SK-N-SH (cell line): ENCODE measurements at regions not wholly inside any gene's neighbourhood (a gene's known extent, or its start where the extent isn't known, plus 50 kb on each side); places are given as distances from the start of the nearest gene placed in this dataset.

Experiments used
- CTCF ChIA-PET: fragments of 300-600, 350-600 bp; formaldehyde crosslinking; extraction: SDS; loops from one replicate; lab custom pipeline; 2021; lab: Yijun Ruan, JAX
- POLR2A ChIA-PET: fragments of 350-600 bp; sonication (Branson Sonifier 250); formaldehyde crosslinking; extraction: SDS; loops from one replicate; lab custom pipeline; 2020; ENCODE audit warnings: antibody characterized with exemption, inconsistent platforms; lab: Yijun Ruan, JAX
- DNase-seq: peaks from one replicate; pipeline ENCODE4 v3.0.0; 2012
- H2AFZ ChIP-seq: fragments of 200-600 bp; sonication (generic); 2 replicates; pipeline ENCODE4 v1.8.1; 2016; ENCODE audit warnings: antibody characterized with exemption, mild to moderate bottlenecking, low read depth
- H3F3A ChIP-seq: fragments of 200-600 bp; sonication (generic); replicated peaks from 2 replicates; pipeline ENCODE3; 2016; ENCODE audit warnings: antibody characterized with exemption, mild to moderate bottlenecking; ENCODE audit not compliant: insufficient read depth
- H3K27ac ChIP-seq, 2 experiments: fragments of 200-500 bp in 1 of 2; fragments of 200-600 bp in 1 of 2; sonication (Bioruptor generic) in 1 of 2; sonication (generic), shearing (Covaris generic) in 1 of 2; 2 replicates each; pipeline versions ENCODE4 v1.5.1 to v1.6.1; 2014 to 2016; ENCODE audit warnings: low read depth in 2 of 2, inconsistent platforms in 1 of 2, low read length in 1 of 2, mild to moderate bottlenecking in 1 of 2, mixed read lengths in 1 of 2
- H3K27me3 ChIP-seq: fragments of 200-600 bp; sonication (generic), shearing (Covaris generic); 2 replicates; pipeline ENCODE4 v1.6.1; 2016; ENCODE audit warnings: mixed run types; ENCODE audit not compliant: insufficient read depth
- H3K36me3 ChIP-seq, 2 experiments: fragments of 200-500 bp in 1 of 2; fragments of 200-600 bp in 1 of 2; sonication (Bioruptor generic) in 1 of 2; sonication (generic) in 1 of 2; replicated peaks in 1 of 2; 2 replicates each; pipeline versions ENCODE3 to v1.5.1; 2014 to 2016; ENCODE audit warnings: low read length in 1 of 2, mild to moderate bottlenecking in 1 of 2; ENCODE audit not compliant: insufficient read depth in 2 of 2, control insufficient read depth in 1 of 2
- H3K4me1 ChIP-seq, 2 experiments: fragments of 200-500 bp in 1 of 2; fragments of 200-600 bp in 1 of 2; sonication (Bioruptor generic) in 1 of 2; sonication (generic), shearing (Covaris generic) in 1 of 2; 2 replicates each; pipeline versions ENCODE4 v1.5.1 to v1.6.1; 2014 to 2016; ENCODE audit warnings: low read depth in 1 of 2, low read length in 1 of 2, mixed run types in 1 of 2; ENCODE audit not compliant: insufficient read depth in 2 of 2, control insufficient read depth in 1 of 2
- H3K4me2 ChIP-seq: fragments of 200-600 bp; sonication (generic), shearing (Covaris generic); 2 replicates; pipeline ENCODE4 v1.6.1; 2017; ENCODE audit warnings: mixed run types
- H3K4me3 ChIP-seq, 2 experiments: fragments of 200-500 bp in 1 of 2; fragments of 200-600 bp in 1 of 2; sonication (Bioruptor generic) in 1 of 2; sonication (generic), shearing (Covaris generic) in 1 of 2; 2 replicates each; pipeline versions ENCODE4 v1.5.1 to v1.8.1; 2014 to 2016; ENCODE audit warnings: low read depth in 2 of 2, inconsistent platforms in 1 of 2, low read length in 1 of 2, mild to moderate bottlenecking in 1 of 2, mixed read lengths in 1 of 2, moderate library complexity in 1 of 2
- H3K79me2 ChIP-seq: fragments of 200-600 bp; sonication (generic); 2 replicates; pipeline ENCODE4 v1.8.1; 2017; ENCODE audit warnings: mild to moderate bottlenecking; ENCODE audit not compliant: insufficient read depth
- H3K9ac ChIP-seq: fragments of 200-600 bp; sonication (generic); 2 replicates; pipeline ENCODE4 v1.6.1; 2017; ENCODE audit warnings: mixed run types
- H3K9me2 ChIP-seq: fragments of 200-600 bp; sonication (generic); 2 replicates; pipeline ENCODE4 v1.6.1; 2017; ENCODE audit warnings: mixed run types
- H3K9me3 ChIP-seq: fragments of 200-600 bp; sonication (generic); 2 replicates; pipeline ENCODE4 v1.6.1; 2017; ENCODE audit warnings: mixed run types, mild to moderate bottlenecking, moderate library complexity
- H4K20me1 ChIP-seq: fragments of 200-600 bp; sonication (generic); 2 replicates; pipeline ENCODE4 v1.6.1; 2017; ENCODE audit warnings: mild to moderate bottlenecking, mixed run types; ENCODE audit not compliant: insufficient read depth
- EP300 ChIP-seq, 2 experiments: IDR thresholded peaks; 2 replicates each; pipeline versions ENCODE4 v1.4.0 to v1.6.1; 2012; ENCODE audit warnings: borderline replicate concordance in 1 of 2, low read depth in 1 of 2, low read length in 1 of 2
- EZH2phosphoT487 ChIP-seq: fragments of 200-600 bp; sonication (generic); IDR thresholded peaks from 2 replicates; pipeline ENCODE4 v1.6.1; 2017; ENCODE audit warnings: low read depth, mixed run types, mild to moderate bottlenecking, antibody characterized with exemption, moderate library complexity, borderline replicate concordance
- GABPA ChIP-seq: IDR thresholded peaks from 2 replicates; pipeline ENCODE4 v1.4.0; 2012; ENCODE audit warnings: low read depth, mild to moderate bottlenecking
- GATA2 ChIP-seq: sonication (generic); formaldehyde crosslinking; IDR thresholded peaks from 2 replicates; pipeline ENCODE4 v1.5.0; 2020; ENCODE audit warnings: mild to moderate bottlenecking, missing genetic modification reagents
- IRF3 ChIP-seq: fragments of 150-350 bp; IDR thresholded peaks from 2 replicates; pipeline ENCODE4 v1.6.1; 2016; ENCODE audit warnings: mild to moderate bottlenecking, low read depth, low read length
- JUND ChIP-seq: IDR thresholded peaks from 2 replicates; pipeline ENCODE4 v1.4.0; 2012
- MAX ChIP-seq: IDR thresholded peaks from 2 replicates; pipeline ENCODE4 v1.4.0; 2012; ENCODE audit warnings: low read depth
- MEF2A ChIP-seq: IDR thresholded peaks from 2 replicates; pipeline ENCODE4 v1.4.0; 2012; ENCODE audit warnings: low read depth, borderline replicate concordance
- MXI1 ChIP-seq: IDR thresholded peaks from 2 replicates; pipeline ENCODE4 v1.6.1; 2012; ENCODE audit warnings: mild to moderate bottlenecking, low read depth, low read length, improper control_type of control experiment
- NFIC ChIP-seq: IDR thresholded peaks from 2 replicates; pipeline ENCODE4 v1.4.0; 2012; ENCODE audit warnings: borderline replicate concordance
- RAD21 ChIP-seq: IDR thresholded peaks from 2 replicates; pipeline ENCODE4 v1.6.1; 2012; ENCODE audit warnings: mild to moderate bottlenecking, low read length
- RCOR1 ChIP-seq: fragments of 150-350 bp; IDR thresholded peaks from 2 replicates; pipeline ENCODE4 v1.6.1; 2017; ENCODE audit warnings: antibody characterized with exemption, low read length
- REST ChIP-seq: IDR thresholded peaks from 2 replicates; pipeline ENCODE4 v1.6.1; 2012; ENCODE audit warnings: mild to moderate bottlenecking, low read depth, low read length, moderate library complexity
- SMC3 ChIP-seq: IDR thresholded peaks from 2 replicates; pipeline ENCODE4 v1.6.1; 2012; ENCODE audit warnings: low read depth, low read length, improper control_type of control experiment
- TAF1 ChIP-seq: IDR thresholded peaks from 2 replicates; pipeline ENCODE4 v1.6.1; 2012; ENCODE audit warnings: low read depth, mild to moderate bottlenecking, low read length, moderate library complexity, borderline replicate concordance
- WGBS: methylation state at CpG from one replicate; pipeline ENCODE4 v1.1.6; 2017; ENCODE audit warnings: low lambda C conversion rate; 5-methylcytosine and 5-hydroxymethylcytosine counted together
- TF ChIP-seq, protein P1 (sequence below): fragments of 200-600 bp; sonication (generic); IDR thresholded peaks from 2 replicates; pipeline ENCODE4 v1.6.1; 2017; ENCODE audit warnings: antibody characterized with exemption, mild to moderate bottlenecking, moderate library complexity

DNA sequence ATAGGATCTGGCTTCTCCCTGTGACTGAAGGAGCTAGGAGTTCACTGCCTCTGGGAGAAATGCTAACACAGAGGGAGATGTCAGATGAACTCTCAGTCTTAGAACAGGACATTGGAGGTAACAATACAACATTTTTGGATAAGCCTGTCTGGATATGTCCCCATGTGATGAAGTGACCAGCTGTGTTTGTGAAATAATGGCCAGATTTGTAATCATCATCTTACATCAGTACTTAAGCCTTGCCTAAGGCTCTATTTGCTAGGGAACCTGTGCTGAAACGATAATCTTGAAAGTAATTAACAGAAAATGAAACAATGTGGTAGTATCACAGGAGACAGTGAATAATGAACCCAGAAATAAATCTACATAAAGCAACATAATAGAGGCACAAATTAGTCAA is 56.2 kb downstream of the CRPPA start:
- H3K27me3 ChIP-seq, result no peaks in the 10 kb centered on the region
- H3K9ac ChIP-seq, result no peak overlapping the region
- no peak overlapping the region for H2AFZ ChIP-seq
- 4% methylated on average over 1 of the region's 1 CpG for WGBS
- no peaks in the 10 kb centered on the region for H3K79me2 ChIP-seq
- H3K9me3 ChIP-seq, result no peaks in the 10 kb centered on the region
- ChIA-PET POLR2A (no interaction called here), CTCF (interaction anchor here (1.0 kb wide), 1 partner anchor 17 kb away, joined by 3 read pairs; no protein-coding TSS in a partner anchor)
- no peaks in the 10 kb centered on the region for H3K36me3 ChIP-seq
- H3K4me2 ChIP-seq, result no peak overlapping the region
- no peak overlapping the region for H3K4me3 ChIP-seq
- H3K4me1 ChIP-seq, result peaks cover 0 to 10% of the 10 kb centered on the region in 2 experiments; a peak in 2 of 4 replicates
- H3F3A ChIP-seq, result no peaks in the 10 kb centered on the region
- H4K20me1 ChIP-seq, result no peaks in the 10 kb centered on the region
- peak overlapping the region in 1 of 2 experiments; percentile 58; a peak in 2 of 4 replicates for H3K27ac ChIP-seq
- peak; percentile 22; the same call in 1 of the 2 replicates for TF ChIP-seq MXI1
- TF ChIP-seq EP300 (IDR thresholded peaks at IDR 0.05; ENCODE audit: borderline replicate concordance in 1 of 2, low read depth in 1 of 2, low read length in 1 of 2), result peak in 1 of 2 experiments; percentile 73; a peak in 1 of 4 replicates
- TF ChIP-seq REST, result no peak
- TF ChIP-seq, protein P1, sequence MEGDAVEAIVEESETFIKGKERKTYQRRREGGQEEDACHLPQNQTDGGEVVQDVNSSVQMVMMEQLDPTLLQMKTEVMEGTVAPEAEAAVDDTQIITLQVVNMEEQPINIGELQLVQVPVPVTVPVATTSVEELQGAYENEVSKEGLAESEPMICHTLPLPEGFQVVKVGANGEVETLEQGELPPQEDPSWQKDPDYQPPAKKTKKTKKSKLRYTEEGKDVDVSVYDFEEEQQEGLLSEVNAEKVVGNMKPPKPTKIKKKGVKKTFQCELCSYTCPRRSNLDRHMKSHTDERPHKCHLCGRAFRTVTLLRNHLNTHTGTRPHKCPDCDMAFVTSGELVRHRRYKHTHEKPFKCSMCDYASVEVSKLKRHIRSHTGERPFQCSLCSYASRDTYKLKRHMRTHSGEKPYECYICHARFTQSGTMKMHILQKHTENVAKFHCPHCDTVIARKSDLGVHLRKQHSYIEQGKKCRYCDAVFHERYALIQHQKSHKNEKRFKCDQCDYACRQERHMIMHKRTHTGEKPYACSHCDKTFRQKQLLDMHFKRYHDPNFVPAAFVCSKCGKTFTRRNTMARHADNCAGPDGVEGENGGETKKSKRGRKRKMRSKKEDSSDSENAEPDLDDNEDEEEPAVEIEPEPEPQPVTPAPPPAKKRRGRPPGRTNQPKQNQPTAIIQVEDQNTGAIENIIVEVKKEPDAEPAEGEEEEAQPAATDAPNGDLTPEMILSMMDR, result no peak
- TF ChIP-seq GATA2 (CRISPR knock-in tag), result peak; percentile 82
- peak; percentile 73; the same call in 1 of the 2 replicates for TF ChIP-seq RCOR1
- DNase-seq, result peak; percentile 22
- H3K9me2 ChIP-seq, result no peaks in the 10 kb centered on the region

DNA sequence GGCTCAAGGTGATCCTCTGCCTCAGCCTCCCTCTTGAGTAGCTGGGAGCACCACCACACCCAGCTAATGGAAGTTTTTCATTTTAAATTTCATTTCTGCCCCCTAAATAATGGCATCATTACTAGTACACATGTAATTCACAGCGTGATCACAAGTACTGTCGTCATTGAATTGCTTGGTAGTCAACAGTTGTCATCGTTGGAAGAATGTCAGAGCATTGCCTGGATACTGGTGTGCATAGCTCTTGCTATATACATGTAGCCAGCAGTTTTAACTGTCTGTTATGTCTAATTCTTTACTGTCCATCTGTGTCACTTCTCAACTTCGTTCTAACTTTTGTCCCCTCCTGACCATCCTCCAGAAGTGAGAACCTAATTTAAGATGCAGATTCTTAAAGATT is 62.1 kb downstream of the CRPPA start:
- Histone ChIP-seq H3K36me3 (no peaks in the 10 kb centered on the region), H3K79me2 (no peaks in the 10 kb centered on the region), H3K9me3 (no peaks in the 10 kb centered on the region), H3K27ac (no peak overlapping the region), H3K27me3 (no peaks in the 10 kb centered on the region), H3K9me2 (no peaks in the 10 kb centered on the region), H3K4me2 (no peak overlapping the region), H4K20me1 (no peaks in the 10 kb centered on the region), H3K4me1 (peaks cover 0 to 21% of the 10 kb centered on the region in 2 experiments; a peak in 2 of 4 replicates), H3F3A (no peaks in the 10 kb centered on the region), H2AFZ (no peak overlapping the region), H3K4me3 (no peak overlapping the region), H3K9ac (no peak overlapping the region)
- WGBS, result 24% methylated on average over 4 of the region's 4 CpGs
- ChIA-PET CTCF (interaction anchor here (2.2 to 3.3 kb wide), 3 partner anchors 33 to 281 kb away, joined by 6 to 25 read pairs (median 15); no protein-coding TSS in a partner anchor), POLR2A (no interaction called here)
- TF ChIP-seq NFIC (no peak), REST (no peak), TAF1 (no peak), JUND (no peak), MAX (no peak), IRF3 (no peak), SMC3 (no peak), RAD21 (no peak), GATA2 (CRISPR knock-in tag) (no peak), MEF2A (no peak), EZH2phosphoT487 (no peak), GABPA (no peak)
- no peak for DNase-seq
